Esophagus squamous epithelium (tissue), 5 donors: ENCODE measurements at regions not wholly inside any gene's neighbourhood (a gene's known extent, or its start where the extent isn't known, plus 50 kb on each side); places are given as distances from the start of the nearest gene placed in this dataset.
"Not testable (repeated sequence)": the region's sequence is repeated elsewhere in the genome, so short reads cannot be mapped to it uniquely, and the experiment has no call there.

Experiments used
- DNase-seq: peaks from one replicate; lab custom pipeline; 2025; lab: John Stamatoyannopoulos, UW
- H3K27ac ChIP-seq, 4 donors: fragments of 200-600 bp; sonication (generic); one replicate each; pipeline ENCODE4 v1.5.1; 2016 to 2019; ENCODE audit warnings: mild to moderate bottlenecking in 1 of 4
- H3K27me3 ChIP-seq, 4 donors: fragments of 200-600 bp; sonication (generic); 1 replicate in 3 of 4; 2 replicates in 1 of 4; pipeline versions ENCODE4 v1.5.1 to v1.6.0; 2017 to 2021; ENCODE audit warnings: antibody characterized with exemption in 1 of 4
- H3K36me3 ChIP-seq, 3 donors: fragments of 200-600 bp; sonication (generic); one replicate each; pipeline ENCODE4 v1.5.1; 2016 to 2019
- H3K4me1 ChIP-seq, 3 donors: fragments of 200-600 bp; sonication (generic); one replicate each; pipeline ENCODE4 v1.5.1; 2017 to 2019
- H3K4me3 ChIP-seq, 4 donors: fragments of 200-600 bp; sonication (generic); 1 replicate in 3 of 4; 2 replicates in 1 of 4; pipeline ENCODE4 v1.5.1; 2016 to 2019; ENCODE audit warnings: mild to moderate bottlenecking in 2 of 4, moderate library complexity in 1 of 4
- H3K9me3 ChIP-seq, 3 donors: fragments of 200-600 bp; sonication (generic); one replicate each; pipeline ENCODE4 v1.5.1; 2016 to 2019
- POLR2A ChIP-seq, 4 donors: fragments of 450-650 bp; IDR thresholded peaks; one replicate each; pipeline ENCODE4 v1.6.1; 2017; ENCODE audit warnings: antibody characterized with exemption in 4 of 4, mild to moderate bottlenecking in 4 of 4, moderate library complexity in 3 of 4
- WGBS, 2 donors: methylation state at CpG; one replicate each; pipeline ENCODE4 v1.1.5; 2018; 5-methylcytosine and 5-hydroxymethylcytosine counted together
- intact Hi-C: fragments of 100-400 bp; cut with DNase I; formaldehyde crosslinking; loops from one replicate; pipeline ENCODE4 v1.15.0; 2022
- TF ChIP-seq, protein P1 (sequence below), 6 experiments: fragments of 450-650 bp in 4 of 6; fragments of 200-600 bp in 2 of 6; sonication (generic) in 2 of 6; IDR thresholded peaks; one replicate each; pipeline ENCODE4 v1.5.1; 2016 to 2019; ENCODE audit warnings: antibody characterized with exemption in 6 of 6, mild to moderate bottlenecking in 4 of 6, moderate library complexity in 4 of 6
- donor health status: DM: yes; HTN: yes; CAD: no.

DNA sequence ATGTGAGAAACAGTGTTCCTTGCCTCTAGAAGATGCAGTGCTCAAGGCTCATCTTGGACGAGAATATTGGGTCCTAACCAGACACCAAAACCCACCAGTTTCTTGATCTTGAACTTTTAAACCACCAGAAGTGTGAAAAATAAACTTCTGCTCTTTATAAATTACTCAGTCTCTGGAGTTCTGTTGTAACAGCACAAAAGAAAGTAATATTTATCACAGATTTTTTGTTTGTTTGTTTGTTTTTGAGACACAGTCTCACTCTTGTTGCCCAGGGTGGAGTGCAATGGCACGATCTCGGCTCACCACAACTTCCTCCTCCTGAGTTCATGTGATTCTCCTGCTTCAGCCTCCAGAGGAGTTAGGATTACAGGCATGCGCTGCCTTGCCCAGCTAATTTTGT lies 371.1 kb upstream of the NDST4 start:
- Histone ChIP-seq H3K27ac (no peak overlapping the region), H3K27me3 (no peaks in the 10 kb centered on the region), H3K9me3 (no peaks in the 10 kb centered on the region), H3K4me1 (no peaks in the 10 kb centered on the region), H3K4me3 (no peak overlapping the region), H3K36me3 (no peaks in the 10 kb centered on the region)
- 79 to 85% methylated on average over 4 of the region's 4 CpGs for WGBS, 2 donors
- no peak for DNase-seq
- intact Hi-C loops, result no loop called here
- no peak for TF ChIP-seq POLR2A (IDR thresholded peaks at IDR 0.05)
- TF ChIP-seq, protein P1, sequence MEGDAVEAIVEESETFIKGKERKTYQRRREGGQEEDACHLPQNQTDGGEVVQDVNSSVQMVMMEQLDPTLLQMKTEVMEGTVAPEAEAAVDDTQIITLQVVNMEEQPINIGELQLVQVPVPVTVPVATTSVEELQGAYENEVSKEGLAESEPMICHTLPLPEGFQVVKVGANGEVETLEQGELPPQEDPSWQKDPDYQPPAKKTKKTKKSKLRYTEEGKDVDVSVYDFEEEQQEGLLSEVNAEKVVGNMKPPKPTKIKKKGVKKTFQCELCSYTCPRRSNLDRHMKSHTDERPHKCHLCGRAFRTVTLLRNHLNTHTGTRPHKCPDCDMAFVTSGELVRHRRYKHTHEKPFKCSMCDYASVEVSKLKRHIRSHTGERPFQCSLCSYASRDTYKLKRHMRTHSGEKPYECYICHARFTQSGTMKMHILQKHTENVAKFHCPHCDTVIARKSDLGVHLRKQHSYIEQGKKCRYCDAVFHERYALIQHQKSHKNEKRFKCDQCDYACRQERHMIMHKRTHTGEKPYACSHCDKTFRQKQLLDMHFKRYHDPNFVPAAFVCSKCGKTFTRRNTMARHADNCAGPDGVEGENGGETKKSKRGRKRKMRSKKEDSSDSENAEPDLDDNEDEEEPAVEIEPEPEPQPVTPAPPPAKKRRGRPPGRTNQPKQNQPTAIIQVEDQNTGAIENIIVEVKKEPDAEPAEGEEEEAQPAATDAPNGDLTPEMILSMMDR (IDR thresholded peaks at IDR 0.05), result no peak

DNA sequence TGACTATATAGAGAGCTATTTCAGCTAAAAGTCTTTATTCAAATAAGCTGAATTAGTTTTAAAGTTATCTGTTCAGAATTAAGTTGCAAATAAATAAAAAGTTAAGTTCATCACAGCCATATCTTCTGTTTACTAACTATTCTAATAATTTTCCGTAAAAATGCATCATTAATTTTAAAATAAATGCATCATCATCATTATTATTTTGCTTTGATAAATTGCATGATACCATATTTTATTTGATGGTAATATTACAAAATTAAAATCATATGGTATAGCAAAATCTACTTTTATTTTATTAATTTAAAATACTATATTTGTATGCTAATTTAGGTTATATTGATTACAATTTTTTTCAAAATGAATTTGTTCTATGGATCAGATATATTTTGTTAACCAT lies 357.3 kb upstream of the NDST4 start:
- WGBS, 2 donors, result 32 to 39% methylated on average over 1 of the region's 1 CpG
- H3K4me3 ChIP-seq, result no peak overlapping the region

DNA sequence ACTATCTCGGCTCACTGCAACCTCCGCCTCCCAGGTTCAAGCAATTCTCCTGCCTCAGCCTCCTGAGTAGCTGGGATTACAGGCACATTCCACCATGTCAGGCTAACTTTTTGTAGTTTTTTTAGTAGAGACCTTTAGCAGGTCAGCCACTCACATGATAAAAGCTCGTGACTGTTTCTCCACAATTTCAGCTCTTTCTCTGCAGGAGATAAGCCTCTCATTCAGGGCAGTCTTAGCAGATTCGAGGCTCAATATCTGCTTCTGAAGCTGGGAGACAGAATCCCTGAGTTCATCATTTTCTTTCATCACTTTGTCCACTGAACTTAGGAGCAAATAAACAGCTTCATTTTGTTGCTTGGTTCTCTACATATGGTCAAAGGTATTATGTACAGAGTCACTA lies 345.9 kb upstream of the NDST4 start:
- H3K4me3 ChIP-seq, H3K36me3 ChIP-seq, H3K9me3 ChIP-seq, intact Hi-C loops, DNase-seq, H3K27ac ChIP-seq, H3K27me3 ChIP-seq, H3K4me1 ChIP-seq: not testable (repeated sequence)
- 59 to 63% methylated on average over 4 of the region's 4 CpGs for WGBS, 2 donors

More for the DNA sequence above, 357.3 kb upstream of the NDST4 start:
- DNase-seq, result no peak
- Histone ChIP-seq H3K36me3 (no peaks in the 10 kb centered on the region), H3K9me3 (no peaks in the 10 kb centered on the region), H3K4me1 (no peaks in the 10 kb centered on the region), H3K27me3 (no peaks in the 10 kb centered on the region), H3K27ac (no peak overlapping the region)
- intact Hi-C loops, result no loop called here
- no peak for TF ChIP-seq POLR2A (IDR thresholded peaks at IDR 0.05)
- TF ChIP-seq, protein P1 (IDR thresholded peaks at IDR 0.05), result no peak

DNA sequence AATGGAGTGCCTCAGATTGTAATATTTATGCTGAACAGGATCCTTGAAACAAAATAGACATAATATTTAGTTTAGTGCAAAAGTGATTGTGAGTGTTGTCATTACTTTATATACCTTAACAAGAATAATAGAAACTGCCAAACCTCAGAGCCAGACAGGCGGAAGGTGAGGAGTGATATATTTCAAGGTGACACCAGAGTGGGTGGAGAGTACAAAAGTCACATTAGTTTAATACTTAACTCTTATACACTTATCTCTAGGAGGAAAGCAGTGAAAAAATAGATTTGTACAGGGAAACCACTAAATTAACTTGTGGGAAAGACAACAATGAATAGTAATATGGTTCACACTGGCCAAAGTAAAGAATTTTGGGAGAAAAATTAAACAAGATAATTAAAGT lies 342.8 kb upstream of the NDST4 start:
- H3K36me3 ChIP-seq, result no peaks in the 10 kb centered on the region
- WGBS, 2 donors, result 77 to 81% methylated on average over 1 of the region's 1 CpG
- H3K4me3 ChIP-seq, result no peak overlapping the region
- TF ChIP-seq POLR2A (IDR thresholded peaks at IDR 0.05), result no peak
- TF ChIP-seq, protein P1 (IDR thresholded peaks at IDR 0.05), result no peak
- no peak overlapping the region for H3K27ac ChIP-seq
- no peaks in the 10 kb centered on the region for H3K9me3 ChIP-seq
- H3K4me1 ChIP-seq, result no peaks in the 10 kb centered on the region
- intact Hi-C loops, result no loop called here
- no peak for DNase-seq
- no peaks in the 10 kb centered on the region for H3K27me3 ChIP-seq

DNA sequence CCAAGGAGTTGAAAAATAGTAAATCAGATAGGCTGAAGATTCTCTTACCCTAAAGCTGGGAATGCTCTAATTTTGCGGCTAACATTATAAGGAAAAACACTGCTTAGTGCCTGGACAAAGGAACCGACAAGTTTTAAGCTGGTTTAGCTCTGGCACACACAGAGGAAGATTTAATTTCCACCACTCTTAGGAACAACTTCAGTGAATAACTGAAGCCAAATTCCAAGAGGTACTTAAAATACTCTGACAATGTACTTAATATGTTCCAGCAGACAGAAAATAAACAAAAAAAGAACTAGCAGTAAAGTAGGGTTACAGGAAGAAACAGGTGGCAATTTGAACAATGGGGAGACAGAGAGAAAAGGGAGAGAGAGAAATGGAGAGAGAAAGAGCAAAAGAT lies 340.8 kb upstream of the NDST4 start:
- 36 to 56% methylated on average over 2 of the region's 2 CpGs for WGBS, 2 donors
- Histone ChIP-seq H3K4me1 (no peaks in the 10 kb centered on the region), H3K27me3 (no peaks in the 10 kb centered on the region), H3K9me3 (no peaks in the 10 kb centered on the region), H3K4me3 (no peak overlapping the region), H3K27ac (no peak overlapping the region), H3K36me3 (no peaks in the 10 kb centered on the region)
- intact Hi-C loops, result no loop called here
- TF ChIP-seq, protein P1 (IDR thresholded peaks at IDR 0.05), result no peak
- TF ChIP-seq POLR2A (IDR thresholded peaks at IDR 0.05), result no peak
- DNase-seq, result no peak

DNA sequence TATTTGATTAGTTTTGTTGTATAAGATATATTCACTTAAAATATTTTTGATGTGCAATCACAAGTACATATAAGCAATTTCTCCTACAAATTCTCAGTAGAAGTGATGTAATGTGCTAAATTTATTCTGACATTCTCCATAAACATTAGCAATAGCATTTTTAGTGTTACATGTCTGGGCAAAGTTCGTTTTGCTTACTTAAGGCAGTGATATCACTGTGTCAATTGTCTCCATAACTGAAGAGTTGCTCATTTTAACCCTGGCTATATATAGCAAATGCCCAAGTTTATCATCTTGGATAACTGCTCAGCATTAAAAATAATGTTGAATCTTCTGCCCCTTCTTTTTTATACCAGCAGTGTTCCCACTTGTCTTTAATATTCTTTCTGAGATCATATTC lies 340.0 kb upstream of the NDST4 start:
- Histone ChIP-seq H3K9me3 (no peaks in the 10 kb centered on the region), H3K4me3 (no peak overlapping the region), H3K36me3 (no peaks in the 10 kb centered on the region), H3K4me1 (no peaks in the 10 kb centered on the region), H3K27ac (no peak overlapping the region), H3K27me3 (no peaks in the 10 kb centered on the region)
- 14 to 18% methylated on average over 1 of the region's 1 CpG for WGBS, 2 donors
- intact Hi-C loops, result no loop called here
- TF ChIP-seq POLR2A (IDR thresholded peaks at IDR 0.05), result no peak
- TF ChIP-seq, protein P1 (IDR thresholded peaks at IDR 0.05), result no peak
- no peak for DNase-seq

DNA sequence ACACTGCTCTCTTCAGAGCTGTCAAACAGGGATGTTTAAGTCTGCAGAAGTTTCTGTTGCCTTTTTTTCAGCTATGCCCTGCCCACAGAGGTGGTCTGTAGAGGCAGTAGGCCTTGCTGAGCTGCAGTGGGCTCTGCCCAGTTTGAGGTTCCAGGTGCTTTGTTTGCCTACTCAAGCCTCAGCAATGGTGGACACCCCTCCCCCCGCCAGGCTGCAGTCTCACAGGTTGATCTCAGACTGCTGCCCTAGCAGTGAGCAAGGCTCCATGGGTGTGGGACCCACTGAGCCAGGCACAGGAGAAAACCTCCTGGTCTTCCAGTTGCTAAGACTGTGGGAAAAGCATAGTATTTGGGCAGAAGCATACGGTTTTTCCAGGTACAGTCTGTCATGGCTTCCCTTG lies 338.8 kb upstream of the NDST4 start:
- WGBS, 2 donors, result 100% methylated on average over 1 of the region's 2 CpGs; no CpG with 5 or more reads in 1 of the 2 donors
- H3K27me3 ChIP-seq, H3K4me1 ChIP-seq, H3K4me3 ChIP-seq, H3K36me3 ChIP-seq, H3K27ac ChIP-seq, intact Hi-C loops, DNase-seq, H3K9me3 ChIP-seq: not testable (repeated sequence)
